ENCODE measurements at regions not wholly inside any gene's neighbourhood (a gene's known extent, or its start where the extent isn't known, plus 50 kb on each side); places are given as distances from the start of the nearest gene placed in this dataset.

DNA sequence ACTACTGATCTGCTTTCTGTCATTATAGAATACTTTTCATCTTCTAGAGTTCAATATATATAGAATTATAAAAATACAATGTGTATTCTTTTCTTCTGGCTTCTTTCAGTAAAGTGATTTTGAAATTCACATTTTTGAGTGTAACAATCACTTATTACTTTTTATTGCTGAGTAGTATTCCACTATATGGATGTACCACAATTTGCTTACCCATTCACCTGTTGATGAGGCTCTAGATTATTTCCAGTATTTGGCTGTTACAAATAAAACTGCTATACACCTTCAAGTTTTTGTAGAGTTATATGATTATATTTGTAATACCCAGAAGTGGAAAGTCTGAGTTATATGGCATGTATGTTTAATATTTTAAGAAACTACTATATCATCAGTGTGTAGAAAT lies 159.4 kb downstream of the RWDD3 start:
- ChIA-PET POLR2A (ENCODE audit: unreplicated experiment) (no interaction called here), CTCF (no interaction called here)
- H3K79me2 ChIP-seq (ENCODE audit: low read length), result no peaks in the 10 kb centered on the region
- BruUV-seq (replicated peaks), result no TSS peak
- H3K27ac ChIP-seq (ENCODE audit: low read length), result no peak overlapping the region
- intact Hi-C loops (cut with micrococcal nuclease), result no loop called here
- H4K20me1 ChIP-seq (ENCODE audit: low read length), result no peaks in the 10 kb centered on the region
- no peaks in the 10 kb centered on the region for H3K36me3 ChIP-seq (ENCODE audit: low read depth, low read length)
- H3K4me1 ChIP-seq (ENCODE audit: insufficient read depth, low read length), result no peaks in the 10 kb centered on the region
- TF ChIP-seq EZH2phosphoT487 (IDR thresholded peaks at IDR 0.05; ENCODE audit: borderline replicate concordance, low read length) (no peak), EZH2 (IDR thresholded peaks at IDR 0.05; ENCODE audit: low read length, unreplicated experiment) (no peak)
- TF ChIP-seq, protein P1, sequence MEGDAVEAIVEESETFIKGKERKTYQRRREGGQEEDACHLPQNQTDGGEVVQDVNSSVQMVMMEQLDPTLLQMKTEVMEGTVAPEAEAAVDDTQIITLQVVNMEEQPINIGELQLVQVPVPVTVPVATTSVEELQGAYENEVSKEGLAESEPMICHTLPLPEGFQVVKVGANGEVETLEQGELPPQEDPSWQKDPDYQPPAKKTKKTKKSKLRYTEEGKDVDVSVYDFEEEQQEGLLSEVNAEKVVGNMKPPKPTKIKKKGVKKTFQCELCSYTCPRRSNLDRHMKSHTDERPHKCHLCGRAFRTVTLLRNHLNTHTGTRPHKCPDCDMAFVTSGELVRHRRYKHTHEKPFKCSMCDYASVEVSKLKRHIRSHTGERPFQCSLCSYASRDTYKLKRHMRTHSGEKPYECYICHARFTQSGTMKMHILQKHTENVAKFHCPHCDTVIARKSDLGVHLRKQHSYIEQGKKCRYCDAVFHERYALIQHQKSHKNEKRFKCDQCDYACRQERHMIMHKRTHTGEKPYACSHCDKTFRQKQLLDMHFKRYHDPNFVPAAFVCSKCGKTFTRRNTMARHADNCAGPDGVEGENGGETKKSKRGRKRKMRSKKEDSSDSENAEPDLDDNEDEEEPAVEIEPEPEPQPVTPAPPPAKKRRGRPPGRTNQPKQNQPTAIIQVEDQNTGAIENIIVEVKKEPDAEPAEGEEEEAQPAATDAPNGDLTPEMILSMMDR (conservative IDR thresholded peaks at IDR 0.05; ENCODE audit: low read depth, low read length), result no peak
- H3K9me2 ChIP-seq (replicated peaks; ENCODE audit: low read length), result no peaks in the 10 kb centered on the region
- H3K9me3 ChIP-seq (ENCODE audit: low read length), result no peaks in the 10 kb centered on the region
- no peaks in the 10 kb centered on the region for H3F3A ChIP-seq (ENCODE audit: low read length, unreplicated experiment)
- no peak overlapping the region for H3K4me3 ChIP-seq (ENCODE audit: low read length)
- H3K27me3 ChIP-seq (ENCODE audit: low read length), result peaks cover 16% of the 10 kb centered on the region; the same call in 1 of the 2 replicates
- DNase-seq (no peak), ATAC-seq (no peak)
- H3K4me2 ChIP-seq (ENCODE audit: low read length), result no peak overlapping the region
- no peak overlapping the region for H2AFZ ChIP-seq (ENCODE audit: low read length)
- no peak overlapping the region for H3K9ac ChIP-seq (ENCODE audit: low read length)

DNA sequence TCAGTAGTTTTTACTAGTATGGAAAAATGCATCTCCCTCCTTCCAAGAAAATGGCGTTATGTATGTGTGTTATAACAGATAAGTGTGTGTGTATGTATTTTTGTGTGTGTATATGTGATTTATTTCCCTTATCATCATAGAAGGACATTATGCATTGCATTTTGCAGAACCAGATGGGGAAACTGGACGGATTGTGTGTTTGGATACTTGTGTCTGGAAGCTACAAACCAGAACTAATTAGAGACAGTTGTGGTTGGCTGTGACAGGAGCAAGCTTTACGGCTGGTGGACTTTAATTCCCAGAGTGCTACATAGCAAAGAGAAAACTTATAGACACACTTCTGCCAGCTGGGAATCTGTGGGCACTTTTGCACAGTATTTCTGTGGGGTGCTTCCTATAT lies 162.5 kb downstream of the RWDD3 start:
- no TSS peak for BruUV-seq (replicated peaks)
- Histone ChIP-seq H3K79me2 (ENCODE audit: low read length) (no peaks in the 10 kb centered on the region), H3K4me2 (ENCODE audit: low read length) (no peak overlapping the region), H3F3A (ENCODE audit: low read length, unreplicated experiment) (no peaks in the 10 kb centered on the region), H3K36me3 (ENCODE audit: low read depth, low read length) (no peaks in the 10 kb centered on the region), H3K4me1 (ENCODE audit: insufficient read depth, low read length) (no peaks in the 10 kb centered on the region), H3K9me3 (ENCODE audit: low read length) (no peaks in the 10 kb centered on the region), H3K27ac (ENCODE audit: low read length) (no peak overlapping the region), H3K27me3 (ENCODE audit: low read length) (peaks cover 8% of the 10 kb centered on the region; the same call in 1 of the 2 replicates), H3K9ac (ENCODE audit: low read length) (no peak overlapping the region), H4K20me1 (ENCODE audit: low read length) (no peaks in the 10 kb centered on the region), H2AFZ (ENCODE audit: low read length) (no peak overlapping the region), H3K9me2 (replicated peaks; ENCODE audit: low read length) (no peaks in the 10 kb centered on the region), H3K4me3 (ENCODE audit: low read length) (no peak overlapping the region)
- ATAC-seq (no peak), DNase-seq (no peak)
- TF ChIP-seq EZH2phosphoT487 (IDR thresholded peaks at IDR 0.05; ENCODE audit: borderline replicate concordance, low read length) (no peak), EZH2 (IDR thresholded peaks at IDR 0.05; ENCODE audit: low read length, unreplicated experiment) (no peak)
- TF ChIP-seq, protein P1 (conservative IDR thresholded peaks at IDR 0.05; ENCODE audit: low read depth, low read length), result no peak
- CTCF ChIA-PET, result no interaction called here
- intact Hi-C loops (cut with micrococcal nuclease), result no loop called here
- POLR2A ChIA-PET (ENCODE audit: unreplicated experiment), result no interaction called here

DNA sequence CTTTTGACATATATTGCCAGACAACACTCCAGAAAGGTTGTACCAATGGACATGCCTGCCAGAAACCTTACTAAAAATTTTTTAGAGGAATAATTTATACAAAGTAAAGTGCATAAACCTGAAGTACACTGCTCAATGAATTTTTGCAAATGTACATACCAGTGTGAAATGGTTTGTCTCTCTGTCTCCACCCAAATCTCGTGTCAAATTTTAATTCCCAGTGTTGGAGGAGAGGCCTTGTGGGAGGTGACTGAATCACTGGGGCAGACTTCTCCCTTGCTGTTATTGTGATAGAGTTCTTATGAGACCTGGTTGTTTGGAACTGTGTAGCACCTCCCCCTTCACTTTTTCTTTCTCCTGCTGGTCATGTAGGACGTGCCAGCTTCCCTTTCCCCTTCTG lies 168.8 kb downstream of the RWDD3 start:
- no peak for DNase-seq
- Histone ChIP-seq H2AFZ (ENCODE audit: low read length) (no peak overlapping the region), H3F3A (ENCODE audit: low read length, unreplicated experiment) (no peaks in the 10 kb centered on the region), H3K4me2 (ENCODE audit: low read length) (no peak overlapping the region), H3K9ac (ENCODE audit: low read length) (no peak overlapping the region), H4K20me1 (ENCODE audit: low read length) (no peaks in the 10 kb centered on the region), H3K36me3 (ENCODE audit: low read depth, low read length) (no peaks in the 10 kb centered on the region), H3K9me2 (replicated peaks; ENCODE audit: low read length) (no peaks in the 10 kb centered on the region), H3K79me2 (ENCODE audit: low read length) (no peaks in the 10 kb centered on the region), H3K27me3 (ENCODE audit: low read length) (peaks cover 15% of the 10 kb centered on the region), H3K4me1 (ENCODE audit: insufficient read depth, low read length) (no peaks in the 10 kb centered on the region), H3K4me3 (ENCODE audit: low read length) (no peak overlapping the region), H3K27ac (ENCODE audit: low read length) (no peak overlapping the region), H3K9me3 (ENCODE audit: low read length) (no peaks in the 10 kb centered on the region)
- ChIA-PET CTCF (no interaction called here), POLR2A (ENCODE audit: unreplicated experiment) (no interaction called here)
- TF ChIP-seq EZH2phosphoT487 (IDR thresholded peaks at IDR 0.05; ENCODE audit: borderline replicate concordance, low read length) (no peak), EZH2 (IDR thresholded peaks at IDR 0.05; ENCODE audit: low read length, unreplicated experiment) (no peak)
- TF ChIP-seq, protein P1 (conservative IDR thresholded peaks at IDR 0.05; ENCODE audit: low read depth, low read length), result no peak
- no peak for ATAC-seq
- BruUV-seq (replicated peaks), result no TSS peak
- intact Hi-C loops (cut with micrococcal nuclease), result no loop called here
